ENCODE measurements at regions not wholly inside any gene's neighbourhood (a gene's known extent, or its start where the extent isn't known, plus 50 kb on each side); places are given as distances from the start of the nearest gene placed in this dataset.
"Not testable (repeated sequence)": the region's sequence is repeated elsewhere in the genome, so short reads cannot be mapped to it uniquely, and the experiment has no call there.

DNA sequence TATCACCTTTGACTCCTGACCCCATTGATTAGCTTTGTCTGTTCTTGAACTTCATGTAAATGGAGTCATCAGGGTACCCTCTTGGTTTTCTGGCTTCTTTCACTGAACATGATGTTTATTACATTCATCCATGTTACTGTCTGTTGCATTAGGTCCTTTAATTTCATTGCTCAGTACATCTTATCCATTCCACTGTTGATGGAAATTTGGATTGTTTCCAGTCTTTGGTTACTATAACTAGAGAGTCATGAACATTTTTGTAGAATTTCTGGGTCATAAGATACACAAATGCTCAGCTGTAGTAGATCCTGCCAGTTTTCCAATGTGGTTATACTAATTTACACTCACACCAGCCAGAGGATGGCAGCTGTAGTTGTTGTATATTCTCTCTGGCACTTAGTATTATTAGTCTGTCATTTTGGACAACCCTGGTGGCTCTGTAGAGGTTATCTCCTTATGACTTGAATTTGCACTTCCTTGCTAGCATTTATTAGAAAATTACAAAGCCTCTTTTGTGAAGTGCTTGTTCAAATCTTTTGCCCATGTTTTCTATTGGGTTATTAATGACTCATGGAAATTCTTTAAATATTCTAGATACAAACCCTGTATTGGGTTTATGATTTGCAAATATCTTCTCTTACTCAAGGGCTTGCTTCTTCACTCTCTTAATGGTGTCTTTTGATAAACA, 214.7 kb downstream of the BCL2L11 start:
- H3K9me3 Mint-ChIP-seq; H3K4me1 Mint-ChIP-seq; H3K27me3 Mint-ChIP-seq (ENCODE audit: low read depth in 3 of 3); H3K4me3 Mint-ChIP-seq; DNase-seq; H3K36me3 Mint-ChIP-seq; H3K27ac Mint-ChIP-seq: not testable (repeated sequence)

DNA sequence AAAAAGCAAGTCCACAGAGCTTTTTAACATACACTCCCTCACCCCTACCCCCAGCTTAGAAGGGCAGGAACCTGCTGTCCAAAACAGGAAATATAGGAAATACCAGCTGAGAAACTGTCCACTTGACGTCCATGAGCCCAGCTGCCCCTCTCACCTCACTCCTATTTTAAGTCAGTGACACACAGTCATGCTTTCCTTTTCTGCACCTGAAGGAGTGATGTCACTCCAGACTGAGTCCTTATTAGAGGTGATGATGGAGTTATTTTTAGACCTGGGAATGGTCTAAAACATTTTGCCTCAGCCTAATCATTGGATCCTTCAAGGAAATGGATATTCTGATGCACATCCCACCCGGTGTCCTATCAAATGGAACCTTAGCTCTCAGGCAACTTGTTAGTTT, 217.8 kb downstream of the BCL2L11 start:
- H3K27me3 Mint-ChIP-seq (ENCODE audit: low read depth in 3 of 3); H3K4me3 Mint-ChIP-seq; H3K9me3 Mint-ChIP-seq; H3K4me1 Mint-ChIP-seq; H3K36me3 Mint-ChIP-seq; DNase-seq; H3K27ac Mint-ChIP-seq: not testable (repeated sequence)

DNA sequence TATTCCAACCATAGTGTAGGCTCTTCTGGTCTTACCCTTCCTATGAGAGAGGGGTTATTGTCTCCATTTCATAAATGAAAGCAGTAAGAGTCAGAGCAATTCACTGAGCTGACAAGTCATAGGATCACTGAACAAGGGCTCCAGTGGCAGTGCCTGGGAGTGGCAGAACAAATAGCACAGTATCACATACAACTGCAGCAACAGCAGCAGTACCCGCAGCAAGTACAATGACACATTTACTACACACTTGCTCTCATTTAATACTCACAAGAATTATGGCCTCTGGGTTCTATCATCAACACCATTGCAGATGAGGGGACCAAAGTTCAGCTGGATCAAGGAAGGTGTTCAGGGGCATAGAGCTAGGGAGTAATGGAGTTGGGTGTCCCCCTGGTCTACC, 218.8 kb downstream of the BCL2L11 start:
- H3K9me3 Mint-ChIP-seq; H3K27me3 Mint-ChIP-seq (ENCODE audit: low read depth in 3 of 3); H3K36me3 Mint-ChIP-seq: not testable (repeated sequence)

DNA sequence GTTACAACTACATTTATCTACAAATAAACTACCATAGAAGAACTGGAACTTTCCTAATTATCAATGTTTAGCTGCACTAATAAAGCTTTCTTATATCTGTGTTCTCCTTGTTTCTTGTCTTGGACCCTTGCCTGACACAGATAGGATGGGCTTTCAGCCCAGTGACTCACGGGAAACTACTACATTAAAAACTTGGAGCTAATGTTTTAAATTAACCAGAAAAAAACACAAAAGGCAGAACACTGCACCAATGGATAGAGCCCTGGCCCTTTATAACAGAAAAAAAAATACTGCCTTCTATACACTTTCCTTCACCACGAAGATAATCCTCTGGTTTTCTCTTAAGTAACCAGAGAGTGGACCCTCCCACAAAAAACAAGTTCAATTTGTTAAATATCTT, 223.9 kb downstream of the BCL2L11 start:
- H3K9me3 Mint-ChIP-seq: not testable (repeated sequence)

More for the DNA sequence above, 218.8 kb downstream of the BCL2L11 start:
- not testable (repeated sequence) for H3K4me1 Mint-ChIP-seq, H3K4me3 Mint-ChIP-seq, H3K27ac Mint-ChIP-seq, DNase-seq

DNA sequence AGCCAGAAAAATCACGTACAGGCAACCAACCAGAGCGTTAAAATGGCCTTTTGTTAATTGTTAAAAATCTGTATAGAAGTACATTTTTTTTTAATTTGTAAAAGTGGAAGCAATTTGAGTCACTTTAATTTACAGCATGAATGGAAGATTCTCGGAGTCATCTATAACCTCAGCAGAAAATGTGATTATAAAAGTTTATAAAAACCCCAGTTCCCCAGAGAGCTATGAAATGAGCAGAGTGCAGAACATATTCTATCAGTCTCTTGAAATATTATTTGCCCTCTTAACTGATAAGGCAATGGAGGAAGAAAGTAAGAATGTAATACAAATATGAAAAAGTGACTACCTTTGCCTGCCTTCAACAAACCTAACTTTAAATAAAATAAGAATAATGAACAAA, 224.7 kb downstream of the BCL2L11 start:
- not testable (repeated sequence) for H3K27ac Mint-ChIP-seq; H3K36me3 Mint-ChIP-seq; H3K4me1 Mint-ChIP-seq; H3K4me3 Mint-ChIP-seq; H3K9me3 Mint-ChIP-seq; H3K27me3 Mint-ChIP-seq (ENCODE audit: low read depth in 3 of 3); DNase-seq

More for the DNA sequence above, 223.9 kb downstream of the BCL2L11 start:
- not testable (repeated sequence) for H3K27ac Mint-ChIP-seq; DNase-seq; H3K4me1 Mint-ChIP-seq; H3K36me3 Mint-ChIP-seq; H3K27me3 Mint-ChIP-seq (ENCODE audit: low read depth in 3 of 3); H3K4me3 Mint-ChIP-seq

DNA sequence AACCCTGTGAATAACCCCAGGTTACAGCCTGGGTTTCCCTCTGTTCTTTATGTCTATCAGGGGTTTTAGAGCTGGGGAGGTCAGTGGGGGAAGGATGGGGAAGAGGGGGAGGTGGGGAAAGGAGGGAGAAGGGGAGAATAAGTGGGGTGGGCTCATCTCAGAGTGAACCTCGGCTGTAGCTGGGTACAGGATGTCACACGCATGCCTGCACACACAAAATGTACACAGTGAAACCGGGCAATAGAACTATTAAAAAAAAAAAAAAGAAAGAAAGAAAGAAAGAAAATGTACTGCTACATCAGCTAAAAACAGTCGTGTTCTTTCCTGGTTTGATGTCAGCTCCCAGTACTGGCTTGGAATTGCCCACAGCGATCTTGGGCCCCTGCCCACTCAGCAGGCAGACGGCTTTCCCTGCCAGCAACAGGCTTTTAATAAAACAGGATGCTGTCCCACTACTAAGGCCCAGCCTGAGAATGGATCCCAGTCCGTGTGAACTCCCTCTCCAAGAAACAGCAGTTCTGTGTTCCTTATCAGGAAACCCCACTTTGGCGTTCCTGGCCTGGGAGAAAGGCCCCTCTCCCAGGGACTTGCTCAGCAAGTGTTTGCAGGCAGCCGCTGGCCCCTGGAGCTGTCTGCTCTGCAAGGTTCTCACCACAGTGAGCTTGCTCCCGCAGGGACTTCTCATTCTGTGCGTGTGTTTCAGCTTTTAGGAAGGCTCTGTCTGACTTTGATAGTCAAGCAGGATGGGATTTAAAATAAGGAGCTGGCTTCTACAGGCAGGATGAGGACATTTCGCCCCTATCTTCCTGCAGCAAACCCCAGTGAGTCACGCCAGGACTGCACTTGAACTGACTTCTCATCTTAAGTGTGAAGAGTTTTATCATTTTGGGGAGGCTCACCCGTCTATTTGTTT, 225.6 kb downstream of the BCL2L11 start:
- DNase-seq; H3K27ac Mint-ChIP-seq; H3K27me3 Mint-ChIP-seq (ENCODE audit: low read depth in 3 of 3); H3K36me3 Mint-ChIP-seq; H3K9me3 Mint-ChIP-seq; H3K4me1 Mint-ChIP-seq; H3K4me3 Mint-ChIP-seq: not testable (repeated sequence)

DNA sequence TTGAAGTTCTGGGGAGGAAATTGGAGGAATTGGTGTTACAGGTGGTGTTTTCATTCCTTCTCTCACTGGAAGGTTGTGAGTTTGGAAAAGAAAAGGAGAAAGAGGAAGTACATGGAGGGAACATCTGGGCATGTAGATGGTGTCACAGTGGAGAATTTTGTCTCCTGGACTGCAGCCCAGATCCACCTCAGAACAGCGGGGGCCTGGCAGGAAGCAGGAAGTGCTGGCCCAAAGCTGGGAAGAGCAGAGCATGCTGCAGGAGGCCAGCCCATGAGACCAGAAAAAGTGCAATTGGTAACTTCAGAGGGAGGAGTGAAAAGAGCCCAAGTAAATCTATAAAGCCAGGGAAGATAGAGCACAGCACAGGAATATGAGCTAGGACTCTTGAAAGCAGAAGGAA, 227.0 kb downstream of the BCL2L11 start:
- not testable (repeated sequence) for H3K9me3 Mint-ChIP-seq; H3K4me1 Mint-ChIP-seq; H3K4me3 Mint-ChIP-seq; H3K27me3 Mint-ChIP-seq (ENCODE audit: low read depth in 3 of 3); H3K36me3 Mint-ChIP-seq; DNase-seq; H3K27ac Mint-ChIP-seq

DNA sequence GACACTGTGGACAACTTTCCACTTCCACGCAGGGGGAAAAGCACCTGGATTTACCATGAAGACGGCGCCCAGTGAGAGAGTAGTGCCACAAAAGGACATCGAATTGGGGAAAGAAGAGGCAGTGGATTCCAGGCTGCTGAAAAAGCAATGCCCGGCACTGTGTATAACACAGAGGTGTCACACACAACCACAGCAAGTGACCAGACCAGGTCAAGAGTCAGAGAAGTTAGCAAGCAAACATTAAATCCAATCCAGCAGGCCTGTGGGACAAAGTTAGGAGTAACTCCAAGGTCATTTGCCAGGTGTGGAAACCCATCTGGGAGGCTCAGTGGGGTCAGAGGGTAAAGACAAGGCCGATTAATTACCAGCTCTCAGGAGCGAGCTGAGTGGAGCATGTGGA, 227.6 kb downstream of the BCL2L11 start:
- H3K4me1 Mint-ChIP-seq; H3K27ac Mint-ChIP-seq; H3K27me3 Mint-ChIP-seq (ENCODE audit: low read depth in 3 of 3): not testable (repeated sequence)

DNA sequence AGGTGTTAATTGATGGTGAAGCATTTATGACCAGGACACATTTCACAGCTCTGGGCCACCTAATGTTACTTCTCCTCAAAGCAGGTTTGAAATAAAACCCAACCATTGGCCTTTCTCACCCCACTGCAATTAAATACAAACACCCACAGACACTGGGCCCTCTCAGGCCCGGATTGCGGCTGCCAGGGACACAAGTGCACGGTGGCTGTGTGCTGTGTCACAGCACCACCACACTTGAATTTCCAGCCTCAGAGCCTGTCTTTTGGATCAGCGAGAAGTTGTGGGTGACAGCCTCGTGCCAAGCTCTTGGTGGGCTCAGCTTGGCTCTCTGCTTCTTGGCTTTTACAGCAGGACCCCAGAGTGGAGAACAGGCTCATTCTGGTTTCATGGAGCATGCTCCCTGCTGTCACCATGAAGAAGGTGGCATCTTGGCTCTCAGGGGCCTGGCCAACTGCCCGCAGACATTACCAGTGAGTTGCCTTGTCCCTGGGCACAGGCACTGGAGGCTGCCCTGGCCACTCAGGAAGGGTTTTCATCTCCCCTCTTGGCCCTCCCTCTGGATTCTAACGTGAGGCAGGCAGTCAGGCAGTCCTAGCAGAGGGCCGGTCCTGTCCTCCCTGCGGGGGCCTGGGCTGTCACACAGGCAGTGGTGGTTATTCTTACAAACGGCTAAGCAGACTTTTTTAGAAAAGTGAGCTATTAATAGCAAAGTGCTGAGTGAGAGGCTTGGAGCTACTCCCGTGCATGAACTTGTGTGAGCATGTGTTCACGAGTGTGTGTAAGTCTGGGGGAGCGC, 234.5 kb downstream of the BCL2L11 start:
- H3K27me3 Mint-ChIP-seq (ENCODE audit: low read depth in 3 of 3); H3K9me3 Mint-ChIP-seq; H3K36me3 Mint-ChIP-seq; DNase-seq; H3K27ac Mint-ChIP-seq; H3K4me3 Mint-ChIP-seq; H3K4me1 Mint-ChIP-seq: not testable (repeated sequence)

More for the DNA sequence above, 227.6 kb downstream of the BCL2L11 start:
- not testable (repeated sequence) for H3K9me3 Mint-ChIP-seq, DNase-seq, H3K36me3 Mint-ChIP-seq, H3K4me3 Mint-ChIP-seq

DNA sequence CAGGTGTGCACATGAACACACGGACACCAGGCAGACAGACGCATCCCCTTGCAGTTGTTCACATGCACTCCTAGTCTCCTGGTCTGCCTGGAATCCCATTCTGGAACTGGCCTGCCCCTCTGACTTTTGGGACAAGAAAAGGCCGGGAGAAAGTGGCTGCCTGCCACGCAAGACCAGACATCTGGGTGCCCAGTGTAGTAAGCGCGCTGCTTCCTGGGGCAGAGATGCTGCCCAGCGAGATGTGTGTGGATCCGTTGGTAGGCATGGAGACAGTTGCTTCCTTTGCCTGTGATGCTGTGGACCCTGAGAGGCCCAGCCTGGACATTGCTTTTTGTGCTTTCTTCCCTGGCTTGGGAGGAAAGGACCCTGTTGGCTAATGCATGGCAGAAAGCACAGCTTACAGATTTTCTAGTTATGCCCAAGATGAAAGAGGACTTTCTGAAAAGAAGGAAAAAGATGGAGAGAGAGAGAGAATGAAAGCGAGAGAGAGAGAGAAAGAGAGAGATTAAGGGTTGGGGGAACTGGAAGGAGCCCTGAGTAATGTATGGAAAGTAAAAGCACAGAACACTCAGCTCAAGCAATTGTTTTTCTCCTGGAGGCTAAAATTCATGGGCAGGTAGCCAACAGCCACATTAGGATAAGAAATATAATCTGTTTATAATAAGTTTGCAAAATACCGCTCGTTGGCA, 235.3 kb downstream of the BCL2L11 start:
- not testable (repeated sequence) for H3K27ac Mint-ChIP-seq; H3K4me3 Mint-ChIP-seq; H3K4me1 Mint-ChIP-seq; H3K9me3 Mint-ChIP-seq; DNase-seq; H3K27me3 Mint-ChIP-seq (ENCODE audit: low read depth in 3 of 3); H3K36me3 Mint-ChIP-seq

DNA sequence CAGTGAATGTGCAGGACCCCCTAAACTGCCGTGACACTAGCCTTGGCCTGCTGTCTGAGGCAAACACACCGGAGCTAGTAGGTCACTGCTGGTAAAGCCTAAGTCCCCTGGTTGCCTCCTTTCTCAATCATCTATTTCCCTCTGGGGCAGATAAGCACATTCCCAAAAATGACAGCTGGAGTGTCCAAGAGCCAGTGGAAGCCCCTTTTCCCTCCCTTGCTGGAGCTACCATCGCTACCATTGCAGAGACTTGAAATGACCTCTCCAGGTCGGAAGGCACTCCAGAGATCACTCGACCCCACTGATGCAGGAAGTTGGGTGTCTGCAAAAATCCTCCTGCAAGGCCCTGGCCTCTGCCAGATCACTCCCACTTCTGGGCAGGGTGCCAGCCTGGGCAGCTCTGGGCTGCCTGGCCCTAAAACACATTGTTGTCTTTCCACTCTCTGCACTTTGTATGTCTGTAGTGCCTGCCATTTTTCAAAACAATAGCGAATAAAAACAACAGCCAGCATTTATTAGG, 235.9 kb downstream of the BCL2L11 start:
- not testable (repeated sequence) for H3K27me3 Mint-ChIP-seq (ENCODE audit: low read depth in 3 of 3); DNase-seq; H3K27ac Mint-ChIP-seq; H3K36me3 Mint-ChIP-seq; H3K4me1 Mint-ChIP-seq; H3K4me3 Mint-ChIP-seq; H3K9me3 Mint-ChIP-seq

DNA sequence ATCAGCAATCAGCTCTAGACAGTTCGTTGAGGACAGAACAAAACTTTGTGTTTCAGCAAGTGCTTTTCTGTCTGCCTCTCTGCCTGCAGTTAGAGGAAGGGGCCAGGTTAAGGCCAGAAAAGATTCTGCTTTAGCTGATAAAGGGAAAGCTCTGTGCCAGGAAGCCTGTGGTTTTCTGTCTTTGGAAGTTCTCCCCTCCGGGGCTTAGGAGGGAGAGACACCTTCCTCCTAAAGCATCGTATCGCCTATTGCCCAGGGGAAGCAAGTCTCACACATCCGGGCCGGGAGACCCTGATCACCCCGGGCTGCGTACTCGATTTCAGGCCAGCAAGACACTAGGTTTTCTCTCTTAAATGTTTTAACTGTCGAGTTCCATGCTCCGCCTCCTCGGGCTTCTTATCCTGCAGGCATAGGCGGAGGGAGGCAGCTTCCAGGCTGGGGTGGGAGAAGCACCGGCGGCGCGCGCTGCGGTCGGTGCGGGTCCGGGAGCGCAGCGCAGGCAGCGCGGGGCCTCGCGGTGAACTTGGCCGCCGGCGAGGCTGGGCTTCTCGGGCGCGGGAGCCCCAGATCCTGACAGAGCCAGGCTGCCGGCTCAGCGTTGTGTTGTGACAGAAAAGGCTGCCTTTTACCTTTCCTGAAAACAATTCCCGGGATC, 245.4 kb downstream of the BCL2L11 start:
- H3K4me1 Mint-ChIP-seq; H3K36me3 Mint-ChIP-seq; H3K9me3 Mint-ChIP-seq; H3K4me3 Mint-ChIP-seq; H3K27me3 Mint-ChIP-seq (ENCODE audit: low read depth in 3 of 3); DNase-seq; H3K27ac Mint-ChIP-seq: not testable (repeated sequence)

DNA sequence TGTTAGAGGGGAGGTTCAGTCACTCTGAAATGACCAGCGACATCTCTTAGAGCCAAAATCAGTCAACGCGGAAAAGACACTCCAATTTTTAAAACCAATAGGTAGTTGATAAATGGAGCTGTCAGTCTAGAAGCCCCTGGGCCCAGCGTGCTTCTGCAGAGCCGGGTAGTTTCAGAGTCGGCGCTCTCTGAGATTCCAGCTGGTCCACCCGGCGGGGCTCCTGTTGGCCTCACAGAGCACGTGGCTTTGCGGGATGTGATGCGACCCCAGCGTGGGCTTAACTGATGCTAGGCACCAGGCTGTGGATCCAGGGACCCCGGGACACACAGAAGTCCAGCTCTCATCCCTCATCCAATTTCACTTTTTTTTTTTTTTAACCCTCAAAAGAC, 245.9 kb downstream of the BCL2L11 start:
- H3K27me3 Mint-ChIP-seq (ENCODE audit: low read depth in 3 of 3); DNase-seq; H3K4me1 Mint-ChIP-seq; H3K36me3 Mint-ChIP-seq; H3K9me3 Mint-ChIP-seq; H3K27ac Mint-ChIP-seq; H3K4me3 Mint-ChIP-seq: not testable (repeated sequence)

All from immature natural killer cell (primary cell).